Testis (tissue), 2 donors: ENCODE measurements at regions not wholly inside any gene's neighbourhood (a gene's known extent, or its start where the extent isn't known, plus 50 kb on each side); places are given as distances from the start of the nearest gene placed in this dataset.

Experiments
- POLR2A ChIP-seq: fragments of 450-650 bp; IDR thresholded peaks from one replicate; pipeline ENCODE4 v1.6.1; 2017; ENCODE audit warnings: antibody characterized with exemption, mild to moderate bottlenecking, moderate library complexity
- TF ChIP-seq, protein P1 (sequence below), 3 experiments: fragments of 450-650 bp in 2 of 3; fragments of 200-600 bp in 1 of 3; sonication (generic) in 1 of 3; IDR thresholded peaks; one replicate each; pipeline ENCODE4 v1.5.1; 2016 to 2019; ENCODE audit warnings: antibody characterized with exemption in 3 of 3, mild to moderate bottlenecking in 2 of 3, moderate library complexity in 1 of 3

DNA sequence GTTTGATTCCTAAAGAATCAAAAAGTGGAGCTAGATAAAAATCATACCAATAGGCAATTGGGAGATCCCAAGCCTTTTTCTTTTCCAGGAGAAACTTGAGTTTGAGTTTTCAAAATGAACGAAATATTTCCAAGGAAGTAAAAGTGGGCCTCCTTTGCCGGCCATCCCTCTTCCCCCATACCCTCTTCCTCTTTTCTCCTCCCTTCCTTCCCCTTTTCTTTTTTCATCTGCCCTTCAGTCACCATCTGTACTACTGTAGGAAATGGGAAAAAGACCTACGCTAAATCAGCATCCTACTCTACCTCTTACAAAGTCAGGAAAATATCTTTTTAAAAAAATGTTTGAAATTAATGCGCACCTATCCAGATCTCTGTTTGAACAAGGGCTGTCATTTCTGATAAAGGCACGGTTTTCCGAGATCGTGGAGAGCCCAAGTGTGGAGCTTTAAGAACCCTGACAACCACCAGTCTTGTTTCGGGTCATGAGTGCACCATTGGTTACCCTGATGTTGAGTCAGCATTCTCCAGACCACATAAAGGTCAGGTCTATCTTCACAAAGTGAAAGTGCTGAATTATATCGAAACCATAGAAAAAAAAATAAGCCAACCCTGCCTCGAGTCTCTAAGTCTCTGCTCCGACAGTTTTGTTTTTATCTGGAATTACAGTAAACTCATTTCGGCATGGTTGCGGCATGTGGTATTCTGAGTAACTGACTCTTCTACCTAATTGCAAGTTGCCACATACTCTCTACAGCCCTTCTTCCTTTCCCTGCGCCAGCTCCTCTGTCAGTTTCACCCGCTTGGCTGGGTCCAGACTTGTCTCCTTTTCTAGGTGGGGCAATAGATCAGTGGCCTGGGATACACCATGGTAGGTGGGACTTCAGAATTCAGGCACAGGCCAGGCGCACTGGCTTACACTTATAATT is 140.2 kb upstream of the KLF3 start:
- TF ChIP-seq, protein P1, sequence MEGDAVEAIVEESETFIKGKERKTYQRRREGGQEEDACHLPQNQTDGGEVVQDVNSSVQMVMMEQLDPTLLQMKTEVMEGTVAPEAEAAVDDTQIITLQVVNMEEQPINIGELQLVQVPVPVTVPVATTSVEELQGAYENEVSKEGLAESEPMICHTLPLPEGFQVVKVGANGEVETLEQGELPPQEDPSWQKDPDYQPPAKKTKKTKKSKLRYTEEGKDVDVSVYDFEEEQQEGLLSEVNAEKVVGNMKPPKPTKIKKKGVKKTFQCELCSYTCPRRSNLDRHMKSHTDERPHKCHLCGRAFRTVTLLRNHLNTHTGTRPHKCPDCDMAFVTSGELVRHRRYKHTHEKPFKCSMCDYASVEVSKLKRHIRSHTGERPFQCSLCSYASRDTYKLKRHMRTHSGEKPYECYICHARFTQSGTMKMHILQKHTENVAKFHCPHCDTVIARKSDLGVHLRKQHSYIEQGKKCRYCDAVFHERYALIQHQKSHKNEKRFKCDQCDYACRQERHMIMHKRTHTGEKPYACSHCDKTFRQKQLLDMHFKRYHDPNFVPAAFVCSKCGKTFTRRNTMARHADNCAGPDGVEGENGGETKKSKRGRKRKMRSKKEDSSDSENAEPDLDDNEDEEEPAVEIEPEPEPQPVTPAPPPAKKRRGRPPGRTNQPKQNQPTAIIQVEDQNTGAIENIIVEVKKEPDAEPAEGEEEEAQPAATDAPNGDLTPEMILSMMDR (IDR thresholded peaks at IDR 0.05), result no peak
- TF ChIP-seq POLR2A, result no peak
